Epidermal melanocyte (primary cell): ENCODE measurements at regions not wholly inside any gene's neighbourhood (a gene's known extent, or its start where the extent isn't known, plus 50 kb on each side); places are given as distances from the start of the nearest gene placed in this dataset.

Experiments
- DNase-seq: peaks from one replicate; pipeline ENCODE4 v3.0.0; 2011; ENCODE audit warnings: low spot score; ENCODE audit not compliant: insufficient read length

- no peak for DNase-seq
These were observed 112.1 kb upstream of the HAAO start for GRCh38 chr2:42904576-42904876.

DNA sequence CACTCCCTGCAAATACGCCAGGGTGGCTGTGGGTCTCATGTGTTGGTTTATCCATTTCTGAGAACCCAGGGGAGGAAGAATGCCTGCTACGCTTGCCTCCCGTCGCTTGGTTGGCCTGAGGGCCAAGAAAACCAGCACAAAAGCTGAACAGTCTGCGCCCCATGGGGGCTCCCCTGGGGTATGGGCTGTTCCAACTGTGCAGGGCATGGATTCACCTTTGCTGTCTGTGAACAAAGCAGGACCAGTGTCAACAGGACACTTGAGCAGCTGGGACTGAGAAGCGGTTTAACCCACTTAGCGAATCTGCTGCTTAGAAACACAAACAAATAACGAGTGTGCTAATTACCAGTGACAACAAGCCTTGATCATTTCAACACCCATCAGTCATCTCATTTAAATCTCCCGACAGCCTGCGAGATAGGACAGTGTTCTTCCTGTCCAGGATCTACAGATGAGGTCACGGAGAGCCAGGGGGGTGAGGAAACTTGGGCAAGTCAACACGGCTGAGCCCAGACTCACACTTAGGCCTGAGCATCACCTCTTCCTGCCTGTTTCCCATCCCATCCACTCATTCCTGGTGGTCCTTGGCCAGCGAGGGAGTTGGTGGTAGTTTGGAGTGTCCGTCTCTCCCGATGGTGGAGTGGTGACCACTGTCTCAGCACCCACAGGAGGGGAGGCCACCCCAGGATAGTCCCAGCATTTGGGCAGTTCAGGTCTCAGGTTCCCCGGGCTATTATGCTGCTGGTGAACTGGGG lies 111.6 kb upstream of the HAAO start:
- no peak for DNase-seq

- no peak for DNase-seq
These were observed 110.7 kb upstream of the HAAO start for GRCh38 chr2:42902939-42903709.

GRCh38 chr2:42901076-42901640 lies 108.8 kb upstream of the HAAO start:
- no peak for DNase-seq

DNA sequence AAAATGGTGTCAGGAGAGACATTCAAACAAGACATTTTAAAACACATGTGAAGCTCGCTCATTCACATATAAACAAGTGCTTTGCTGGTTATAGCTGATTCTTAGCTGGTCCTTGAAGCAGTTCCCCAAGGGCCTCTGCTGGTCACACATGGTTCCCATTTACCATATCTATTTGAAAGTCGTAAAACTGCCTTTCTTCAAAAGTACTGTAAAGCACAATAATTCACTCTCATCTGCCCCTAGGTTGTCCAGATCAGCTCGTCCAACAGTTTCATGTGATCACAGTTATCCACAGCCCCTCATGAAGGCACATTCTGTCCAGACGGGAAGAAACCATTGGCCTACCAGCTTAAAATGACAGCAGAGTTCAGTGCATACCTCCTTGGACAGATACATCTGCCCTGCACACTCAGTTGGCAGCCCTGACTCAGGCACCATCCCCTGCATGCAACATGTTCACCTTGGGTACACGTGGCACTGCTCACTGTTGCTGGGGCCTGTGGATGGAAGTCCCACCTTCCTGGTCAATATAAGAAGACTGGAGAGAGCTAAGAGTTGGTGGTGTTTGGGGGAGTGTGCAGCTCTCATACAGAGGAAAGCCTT lies 108.0 kb upstream of the HAAO start:
- no peak for DNase-seq

DNA sequence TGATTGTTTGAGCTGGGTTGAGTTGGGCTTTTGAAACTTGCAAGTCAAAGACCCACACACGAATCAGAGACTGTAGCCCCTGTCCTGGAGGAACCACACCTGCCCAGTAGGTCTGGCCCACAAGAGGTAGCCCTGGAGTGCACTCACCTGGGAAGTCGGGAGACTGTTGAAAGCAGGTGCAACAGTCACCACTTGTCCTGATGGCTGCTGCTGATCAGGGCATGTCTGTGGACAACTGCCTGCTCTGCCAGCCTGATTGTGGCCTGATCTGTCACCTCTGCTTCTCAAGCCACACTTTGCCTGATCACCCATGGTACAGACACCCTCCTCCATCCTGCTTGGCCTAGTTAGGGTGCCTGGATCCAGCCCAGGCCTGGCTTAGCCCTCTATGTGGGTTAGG lies 105.0 kb upstream of the HAAO start:
- DNase-seq, result no peak

DNA sequence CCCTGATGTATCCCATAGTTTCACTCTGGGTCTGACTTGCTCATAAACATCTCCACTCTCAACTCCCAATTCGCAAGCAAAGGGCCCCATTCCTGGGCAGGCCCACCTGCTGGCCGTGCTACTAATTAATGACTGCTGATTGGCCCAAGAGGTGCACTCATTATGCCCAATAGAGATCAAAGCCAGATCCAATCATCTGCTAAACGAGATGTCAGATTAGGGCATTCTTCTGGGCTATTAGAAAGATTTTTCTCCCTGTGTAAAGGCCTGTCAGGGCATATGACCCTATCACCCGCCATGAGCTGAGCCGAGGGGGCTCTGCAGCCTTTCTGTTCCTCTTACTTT lies 103.4 kb upstream of the HAAO start:
- no peak for DNase-seq

DNA sequence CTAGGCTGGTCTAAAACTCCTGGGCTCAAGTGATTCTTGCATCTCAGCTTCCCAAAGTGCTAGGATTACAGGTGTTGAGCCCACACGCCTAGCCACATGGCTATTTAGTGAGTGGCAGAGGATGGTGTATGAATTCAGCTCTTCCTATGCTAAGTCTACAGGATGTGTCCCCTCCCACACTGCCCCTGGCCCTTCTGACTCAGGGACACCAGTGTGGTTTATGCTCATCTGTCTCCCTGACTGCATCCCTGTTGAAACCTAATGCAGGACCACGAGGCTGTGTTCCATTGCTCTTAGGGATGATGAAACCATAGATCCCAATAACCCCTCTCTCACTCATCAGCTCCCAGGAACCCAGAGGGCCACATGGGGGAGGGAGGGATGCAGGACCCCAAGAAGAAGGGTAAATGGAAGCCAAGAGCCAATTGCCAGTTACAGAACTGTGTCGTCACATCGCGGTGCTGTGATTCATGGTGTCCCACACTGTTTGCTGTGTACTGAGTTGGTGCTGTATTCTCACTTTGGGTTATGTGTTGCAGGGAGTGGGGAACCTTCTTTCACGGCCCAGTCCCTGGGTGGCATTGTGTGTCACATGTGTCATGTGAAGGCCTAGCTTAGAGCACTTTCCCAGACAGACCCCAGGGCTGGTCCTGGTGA lies 102.9 kb upstream of the HAAO start:
- DNase-seq, result no peak

- no peak for DNase-seq
These were observed 100.8 kb upstream of the HAAO start for GRCh38 chr2:42893047-42893758.

DNA sequence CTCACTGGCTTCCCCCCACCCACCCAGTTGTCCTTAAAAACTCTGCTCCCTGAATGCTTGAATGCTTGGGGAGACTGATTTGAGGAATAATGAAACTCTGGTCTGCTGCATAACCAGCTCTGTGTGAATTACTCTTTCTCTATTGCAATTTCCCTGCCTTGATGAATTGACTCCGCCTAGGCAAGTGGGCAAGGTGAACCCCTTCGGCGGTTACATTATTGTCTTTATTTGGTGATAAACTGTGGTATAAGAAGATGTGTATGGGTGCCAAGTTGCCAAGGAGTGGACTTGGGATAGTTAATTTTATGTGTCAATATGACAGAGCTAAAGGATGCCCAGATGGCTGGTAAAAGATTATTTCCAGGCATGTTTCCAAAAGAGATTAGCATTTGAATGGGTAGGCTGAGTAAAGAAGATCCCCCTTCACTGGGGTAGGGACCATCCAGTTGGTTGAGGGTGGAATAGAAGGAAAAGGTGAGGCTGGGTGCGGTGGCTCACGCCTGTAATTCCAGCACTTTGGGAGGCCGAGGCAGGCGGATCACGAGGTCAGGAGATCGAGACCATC lies 98.5 kb upstream of the HAAO start:
- DNase-seq, result no peak

DNA sequence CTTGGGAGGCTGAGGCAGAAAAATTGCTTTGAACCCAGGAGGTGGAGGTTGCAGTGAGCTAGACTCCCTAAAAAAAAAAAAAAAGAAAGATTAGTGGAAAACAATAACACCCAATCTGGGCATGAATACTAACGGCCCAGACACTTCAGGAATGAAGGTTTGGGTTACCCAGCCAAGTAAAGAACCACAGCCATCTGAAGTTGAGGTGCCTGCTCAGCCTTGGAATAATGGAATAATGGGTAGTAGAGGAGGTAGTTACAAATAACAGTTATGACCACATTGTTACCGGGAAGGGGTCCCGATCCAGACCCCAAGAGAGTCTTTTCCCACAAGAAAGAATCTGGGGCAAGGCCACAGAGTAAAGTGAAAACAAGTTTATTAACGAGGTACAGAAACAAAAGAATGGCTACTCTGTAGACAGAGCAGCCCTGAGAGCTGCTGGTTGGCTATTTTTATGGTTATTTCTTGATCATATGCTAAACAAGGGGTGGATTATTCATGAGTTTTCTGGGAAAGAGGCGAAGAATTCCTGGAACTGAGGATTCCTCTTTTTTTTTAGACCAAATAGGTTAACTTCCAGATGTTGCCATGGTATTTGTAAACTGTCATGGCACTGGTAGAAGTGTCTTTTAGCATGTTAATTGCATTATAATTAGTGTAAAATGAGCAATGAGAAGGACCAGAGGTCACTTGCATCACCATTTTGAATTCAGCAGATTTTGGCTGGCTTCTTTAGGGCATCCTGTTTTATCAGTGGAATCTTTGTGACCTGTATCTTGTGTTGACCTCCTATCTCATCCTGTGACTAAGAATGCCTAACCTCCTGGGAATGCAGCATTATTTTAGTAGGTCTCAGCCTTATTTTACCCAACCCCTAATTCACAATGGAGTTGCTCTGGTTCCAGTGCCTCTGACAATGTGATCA lies 96.2 kb upstream of the HAAO start:
- no peak for DNase-seq

DNA sequence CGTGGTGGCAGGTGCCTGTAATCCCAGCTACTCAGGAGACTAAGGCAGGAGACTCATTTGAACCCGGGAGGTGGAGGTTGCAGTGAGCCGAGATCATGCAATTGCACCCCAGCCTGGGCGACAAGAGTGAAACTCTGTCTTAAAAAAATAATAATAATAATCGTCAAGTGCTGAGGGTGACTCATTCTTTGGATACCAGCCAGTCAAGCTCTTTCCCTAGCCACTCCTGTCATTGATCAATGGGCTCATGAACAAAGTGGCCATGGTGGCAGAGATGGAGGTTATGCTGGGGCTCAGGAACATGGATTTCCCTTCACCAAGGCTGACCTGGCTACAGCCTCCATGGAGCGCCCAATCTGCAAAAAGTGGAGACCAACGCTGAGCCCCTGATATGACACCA lies 94.5 kb upstream of the HAAO start:
- DNase-seq, result no peak

DNA sequence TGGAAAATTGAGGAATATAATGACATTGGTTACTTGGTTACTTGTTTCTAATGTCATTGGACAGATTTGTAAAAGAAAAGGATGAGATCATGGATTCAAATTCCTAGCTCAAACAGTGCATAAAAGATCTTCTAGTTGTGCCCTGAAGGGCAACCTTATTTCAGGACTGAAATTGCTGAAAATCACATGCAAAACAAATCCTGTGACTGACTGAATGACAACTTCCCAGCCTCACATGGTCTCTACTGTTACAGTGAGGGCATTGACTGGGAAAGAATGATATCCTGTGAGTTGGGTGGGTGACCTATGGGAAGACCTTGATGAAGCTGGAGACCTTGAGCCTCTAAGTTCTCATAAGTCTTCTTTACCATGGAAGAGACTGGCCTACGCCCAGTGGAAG lies 90.4 kb upstream of the HAAO start:
- DNase-seq, result no peak

DNA sequence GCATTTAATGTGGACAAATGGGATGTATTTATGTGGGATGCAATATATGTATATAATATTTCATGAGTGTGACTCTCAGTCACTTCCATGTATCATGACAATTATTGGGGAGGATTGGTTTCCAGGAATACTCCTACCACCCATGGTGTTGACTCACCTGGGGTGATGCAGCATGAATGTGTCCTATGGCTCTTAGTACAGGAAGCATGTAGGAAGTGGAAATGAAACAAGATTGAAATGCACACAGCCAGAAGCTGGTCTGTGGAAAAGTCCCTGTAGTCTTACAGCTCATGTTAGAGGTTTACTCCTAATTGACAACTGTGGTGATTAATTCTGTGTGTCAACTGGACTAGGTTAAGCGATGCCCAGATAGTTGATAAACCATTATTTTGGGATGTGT lies 89.3 kb upstream of the HAAO start:
- DNase-seq, result no peak

DNA sequence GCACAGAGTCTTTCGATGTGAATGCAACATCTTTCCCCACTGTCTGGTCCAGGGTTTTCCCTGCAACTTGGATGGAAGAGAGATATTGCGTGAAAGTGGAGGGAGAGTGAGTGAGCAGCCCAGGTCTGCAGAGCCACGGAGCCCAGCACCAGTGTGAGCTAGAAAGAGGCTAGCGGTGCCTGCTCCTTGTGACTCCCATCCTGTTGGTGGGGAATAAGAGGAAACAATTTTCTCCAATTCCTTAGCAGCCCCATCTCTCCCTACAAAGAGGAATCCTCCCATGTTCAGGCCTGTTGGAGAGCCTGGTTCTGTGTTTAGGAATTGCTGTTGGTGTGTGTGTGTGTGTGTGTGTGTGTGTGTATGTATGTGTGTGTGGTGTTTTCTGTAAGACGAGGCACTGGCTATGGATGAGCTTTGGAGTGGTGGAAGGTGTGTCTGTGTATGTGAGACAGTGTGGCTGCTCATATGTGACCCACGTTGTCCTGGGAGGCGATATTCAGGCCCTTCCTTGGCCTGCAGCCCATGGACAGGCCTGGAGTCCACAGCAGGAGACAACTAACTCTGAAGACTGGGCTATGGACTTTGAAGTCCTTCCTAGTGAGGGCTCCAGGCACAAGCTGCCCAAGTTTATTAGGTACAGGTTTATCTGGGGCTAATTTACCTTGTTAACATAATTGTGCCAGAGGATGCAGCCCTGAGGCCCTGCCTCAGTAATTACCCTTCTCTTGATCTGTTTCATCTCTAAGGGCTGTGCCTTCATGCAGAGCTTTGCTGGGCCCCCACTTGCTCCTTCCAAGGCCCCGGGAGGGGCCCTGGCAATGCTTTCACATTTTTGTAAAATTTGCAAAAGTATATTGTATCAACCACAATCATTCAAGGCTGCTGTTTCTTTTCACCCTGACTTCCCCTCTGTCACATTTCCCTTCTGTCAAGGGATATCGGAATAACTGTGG lies 88.6 kb upstream of the HAAO start:
- no peak for DNase-seq

DNA sequence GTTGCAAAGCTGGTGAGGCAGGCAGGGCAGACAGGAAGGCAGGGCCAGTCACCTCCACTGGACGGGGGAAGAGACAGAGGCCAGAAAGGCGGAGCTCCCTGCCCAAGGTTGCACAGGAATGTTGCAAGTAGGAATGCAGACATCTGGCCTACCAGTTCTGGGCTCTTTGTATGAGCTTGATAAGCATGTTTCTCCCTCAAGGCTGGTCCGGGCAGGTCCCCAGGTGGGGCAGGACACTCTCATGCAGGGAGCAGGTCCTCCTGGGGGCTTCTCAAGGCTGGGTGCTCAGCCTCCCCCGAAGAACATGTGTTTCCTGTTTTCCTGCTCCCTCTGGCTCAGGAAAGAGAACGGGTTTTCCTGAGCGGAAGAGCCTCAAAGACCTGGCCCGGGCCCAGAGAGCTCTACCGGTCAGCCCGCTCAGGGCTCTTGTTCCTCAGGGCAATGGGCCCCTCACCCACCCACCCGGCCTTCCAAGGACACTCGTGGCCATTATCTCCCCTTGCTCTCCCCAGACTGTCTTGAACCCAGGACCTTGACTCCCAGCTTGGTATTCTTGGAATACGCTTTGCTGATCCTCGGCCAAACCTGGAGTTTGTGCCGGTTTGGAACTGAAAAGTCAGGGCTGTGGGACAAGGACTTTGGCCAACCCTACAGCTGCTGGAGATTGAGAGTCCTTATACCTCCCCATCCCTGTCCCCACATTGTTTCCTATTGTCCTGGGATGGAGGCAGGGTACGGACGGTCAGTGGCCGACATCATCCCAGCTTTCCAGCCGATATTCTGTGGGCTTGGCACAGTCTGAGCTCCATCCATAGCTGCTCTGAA lies 87.7 kb upstream of the HAAO start:
- DNase-seq, result no peak

- no peak for DNase-seq
These were observed 86.8 kb upstream of the HAAO start for GRCh38 chr2:42879121-42879705.

DNA sequence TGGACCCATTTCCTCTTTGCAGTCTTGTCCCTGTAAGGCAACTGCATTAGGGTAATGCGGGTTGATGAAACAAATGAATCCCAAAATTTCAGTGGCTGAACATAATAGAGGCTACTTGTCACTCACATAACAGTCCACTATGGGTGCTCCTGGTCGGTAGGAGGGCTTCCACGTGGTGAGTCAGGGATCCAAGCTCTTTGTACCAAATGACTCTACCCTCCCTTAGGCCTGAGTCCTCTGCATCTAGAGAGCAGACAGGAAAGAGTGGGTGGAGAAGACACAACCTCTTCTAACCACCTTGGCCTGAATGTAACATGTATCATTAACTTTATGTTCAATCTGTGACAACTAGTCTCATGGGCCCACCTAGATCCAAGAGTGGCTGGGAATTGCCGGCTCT lies 86.2 kb upstream of the HAAO start:
- no peak for DNase-seq
